ENCODE measurements at regions not wholly inside any gene's neighbourhood (a gene's known extent, or its start where the extent isn't known, plus 50 kb on each side); places are given as distances from the start of the nearest gene placed in this dataset.
"Not testable (repeated sequence)": the region's sequence is repeated elsewhere in the genome, so short reads cannot be mapped to it uniquely, and the experiment has no call there.

DNA sequence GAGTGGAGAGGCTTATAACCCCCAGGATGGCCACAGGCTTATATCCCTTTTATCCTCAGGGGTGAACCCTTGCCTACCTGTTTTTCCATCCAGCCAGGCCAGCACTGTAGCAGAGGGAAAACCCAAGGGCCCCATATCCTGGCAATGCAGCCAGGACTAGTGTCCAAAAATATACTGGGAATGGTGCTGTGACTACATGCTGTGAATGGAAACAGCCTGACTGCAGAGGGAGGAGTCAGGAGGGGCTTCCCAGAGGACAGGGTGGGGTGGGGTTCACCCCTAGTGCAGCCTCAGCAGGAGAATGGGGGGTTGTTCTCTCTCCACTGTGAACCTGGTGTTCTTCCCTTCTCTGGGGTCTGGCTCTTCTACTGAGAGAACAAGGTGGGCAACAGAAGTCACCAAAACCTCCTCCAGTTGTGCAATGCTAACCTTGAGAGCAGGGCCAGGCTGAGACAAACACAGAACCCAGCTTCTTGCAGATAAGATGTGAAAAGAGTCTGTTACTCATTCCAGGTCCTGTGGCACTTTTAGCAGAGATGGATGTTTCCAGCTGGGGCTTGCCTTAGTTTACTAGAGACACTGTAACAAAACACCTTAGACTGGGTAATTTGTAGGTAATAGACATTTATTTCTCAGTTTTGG, 198.2 kb upstream of the PLGLB2 start:
- not testable (repeated sequence) for H3K4me3 Mint-ChIP-seq, H3K9me3 Mint-ChIP-seq, H3K27me3 Mint-ChIP-seq, H3K27ac Mint-ChIP-seq, DNase-seq
- peak; percentile 16 for ATAC-seq
- peaks cover 12% of the 10 kb centered on the region for H3K4me1 Mint-ChIP-seq

DNA sequence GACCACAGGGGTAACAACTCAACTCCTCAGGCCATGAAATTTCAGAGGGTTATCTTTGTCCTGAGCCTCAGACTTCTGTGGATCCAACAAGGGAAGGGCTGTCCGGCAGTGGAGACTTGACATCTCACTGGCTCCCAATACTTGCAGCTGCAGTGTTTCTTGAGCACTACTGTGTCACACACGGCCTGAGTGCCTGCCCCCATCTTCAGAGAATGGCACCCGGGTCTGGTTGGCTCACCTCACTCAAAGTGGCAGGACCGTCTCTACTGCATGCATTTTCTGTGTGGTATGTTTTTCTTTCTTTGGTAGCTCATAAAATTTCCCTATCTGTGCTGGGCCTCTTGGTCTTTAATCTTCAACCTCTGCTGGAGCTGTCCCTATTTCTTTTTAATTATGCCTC, 193.2 kb upstream of the PLGLB2 start:
- H3K27ac Mint-ChIP-seq, DNase-seq, H3K9me3 Mint-ChIP-seq, H3K4me3 Mint-ChIP-seq, H3K27me3 Mint-ChIP-seq: not testable (repeated sequence)
- peaks cover 12% of the 10 kb centered on the region for H3K4me1 Mint-ChIP-seq
- peak; percentile 83 for ATAC-seq

DNA sequence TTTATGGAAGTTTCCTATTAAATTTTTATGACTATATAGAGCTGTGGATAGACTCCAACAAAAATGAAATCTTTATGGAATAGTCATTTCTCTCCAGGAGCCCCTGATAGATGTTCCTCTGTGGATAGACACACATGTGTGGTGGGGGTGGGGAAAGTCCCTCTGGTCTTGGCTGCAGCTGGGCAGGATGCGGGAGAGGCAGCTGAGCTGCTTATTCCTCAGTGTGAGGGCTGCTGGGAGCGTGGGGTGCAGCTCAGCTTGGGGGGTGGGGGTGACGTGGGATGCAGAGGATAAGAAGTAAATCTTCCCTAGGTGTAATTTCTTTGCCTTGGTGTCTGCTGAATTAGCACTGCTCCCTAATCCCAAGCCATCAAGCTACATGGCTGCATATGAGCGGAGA, 192.8 kb upstream of the PLGLB2 start:
- peak overlapping the region in 1 of 2 donors; percentile 46 for H3K4me3 Mint-ChIP-seq
- H3K9me3 Mint-ChIP-seq, H3K27ac Mint-ChIP-seq, H3K27me3 Mint-ChIP-seq, DNase-seq: not testable (repeated sequence)
- H3K4me1 Mint-ChIP-seq, result peaks cover 12% of the 10 kb centered on the region
- ATAC-seq, result peak; percentile 59

DNA sequence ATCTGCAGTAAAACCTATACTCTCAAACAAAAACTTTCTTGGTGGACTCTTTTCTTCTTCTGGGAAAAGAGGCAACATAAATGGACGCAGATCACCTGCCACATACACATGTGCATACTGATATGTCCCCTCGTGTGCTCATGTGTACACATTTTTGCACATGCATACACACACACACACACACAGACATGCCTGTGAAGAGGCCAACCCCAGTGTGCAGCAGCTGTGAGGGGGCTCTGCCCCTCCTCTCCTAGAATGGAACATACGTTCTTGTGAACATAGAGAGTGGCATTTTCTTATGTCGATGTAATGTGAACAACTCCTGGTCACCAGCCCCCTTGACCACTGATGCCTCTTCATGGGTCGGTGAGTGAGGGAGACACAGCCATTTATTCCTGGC, 188.9 kb upstream of the PLGLB2 start:
- DNase-seq, H3K27me3 Mint-ChIP-seq, H3K4me1 Mint-ChIP-seq, H3K9me3 Mint-ChIP-seq, H3K27ac Mint-ChIP-seq, H3K4me3 Mint-ChIP-seq, ATAC-seq: not testable (repeated sequence)

DNA sequence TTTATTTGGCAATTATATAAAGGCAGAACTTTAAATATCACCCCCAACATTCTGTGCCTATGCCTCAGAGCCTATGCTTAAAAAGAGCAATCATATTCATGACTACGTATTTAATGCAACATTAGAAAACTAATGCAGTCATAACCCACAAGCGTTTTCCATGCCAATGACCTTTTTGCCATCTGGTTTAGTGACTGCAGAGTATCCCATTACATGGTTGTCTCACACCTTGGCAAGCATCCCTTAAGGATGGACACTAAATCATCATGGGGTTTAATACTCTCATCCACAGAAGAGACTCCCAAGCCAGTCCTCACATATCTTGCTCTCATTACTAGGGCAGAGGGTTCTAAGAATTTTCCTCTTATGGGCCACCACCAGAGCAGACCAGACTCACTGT, 188.2 kb upstream of the PLGLB2 start:
- DNase-seq, H3K4me1 Mint-ChIP-seq, H3K27ac Mint-ChIP-seq, ATAC-seq, H3K4me3 Mint-ChIP-seq, H3K9me3 Mint-ChIP-seq, H3K27me3 Mint-ChIP-seq: not testable (repeated sequence)

DNA sequence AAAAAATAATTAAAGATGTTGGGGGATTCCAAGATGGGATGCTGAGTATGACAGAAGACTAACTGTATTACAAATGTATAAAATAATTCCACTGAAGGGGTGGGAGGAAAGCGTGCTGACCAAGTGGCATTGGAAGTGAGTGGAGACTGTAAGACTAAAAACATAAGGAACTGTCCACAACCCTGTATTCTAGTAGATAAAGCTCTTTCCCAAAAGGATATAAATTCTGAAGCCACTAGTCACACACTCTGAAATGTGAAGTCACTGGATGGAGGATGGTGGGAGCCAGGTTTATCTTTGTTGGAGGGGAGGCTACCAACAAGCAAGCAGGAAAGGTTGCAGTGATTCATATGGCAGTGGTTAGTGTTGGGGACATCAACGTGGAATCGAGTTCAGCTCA, 182.8 kb upstream of the PLGLB2 start:
- H3K27me3 Mint-ChIP-seq, H3K27ac Mint-ChIP-seq, H3K9me3 Mint-ChIP-seq, ATAC-seq, H3K4me3 Mint-ChIP-seq, DNase-seq: not testable (repeated sequence)
- peaks cover 20% of the 10 kb centered on the region for H3K4me1 Mint-ChIP-seq

DNA sequence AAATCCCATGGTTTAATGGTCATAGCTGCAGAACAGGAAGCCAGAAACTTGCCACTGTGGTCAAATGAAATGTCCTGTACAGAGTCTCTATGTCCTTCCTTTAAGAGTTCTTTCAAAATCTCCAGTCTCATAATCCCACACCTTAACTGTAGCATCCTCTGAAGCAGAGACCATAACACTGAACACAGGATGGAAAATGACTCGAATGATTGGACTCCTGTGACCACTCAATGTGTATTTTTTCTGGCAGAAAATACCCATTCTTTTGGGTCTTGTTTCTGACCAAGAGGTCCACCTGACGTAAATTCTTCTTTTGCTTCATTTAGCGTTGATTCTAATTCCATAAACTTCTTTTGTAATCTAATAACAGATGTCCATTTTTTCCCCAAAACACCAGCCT, 181.4 kb upstream of the PLGLB2 start:
- H3K9me3 Mint-ChIP-seq, ATAC-seq, H3K27ac Mint-ChIP-seq, H3K27me3 Mint-ChIP-seq, H3K4me3 Mint-ChIP-seq, DNase-seq: not testable (repeated sequence)
- peaks cover 27% of the 10 kb centered on the region for H3K4me1 Mint-ChIP-seq

DNA sequence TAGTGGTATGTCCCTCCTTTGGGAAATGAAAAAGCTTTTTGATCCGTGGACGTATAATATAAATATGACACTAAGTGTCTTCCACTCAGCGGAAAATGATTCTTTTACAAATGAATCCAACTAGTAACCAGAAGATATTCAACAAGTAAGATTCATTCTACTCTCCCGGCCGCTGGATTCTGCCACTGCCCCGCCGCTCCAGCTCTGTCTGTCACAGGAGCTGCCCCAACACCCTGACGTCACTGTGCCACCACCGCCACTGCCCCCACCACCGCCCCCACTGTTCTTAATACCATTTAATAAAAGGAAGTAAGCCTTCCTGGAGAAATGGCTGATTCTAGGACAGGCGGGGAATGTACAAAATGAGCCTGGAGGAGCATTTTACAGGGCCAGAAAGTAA, 180.8 kb upstream of the PLGLB2 start:
- peaks cover 27% of the 10 kb centered on the region for H3K4me1 Mint-ChIP-seq
- not testable (repeated sequence) for H3K9me3 Mint-ChIP-seq, H3K4me3 Mint-ChIP-seq, ATAC-seq, H3K27ac Mint-ChIP-seq, DNase-seq, H3K27me3 Mint-ChIP-seq

DNA sequence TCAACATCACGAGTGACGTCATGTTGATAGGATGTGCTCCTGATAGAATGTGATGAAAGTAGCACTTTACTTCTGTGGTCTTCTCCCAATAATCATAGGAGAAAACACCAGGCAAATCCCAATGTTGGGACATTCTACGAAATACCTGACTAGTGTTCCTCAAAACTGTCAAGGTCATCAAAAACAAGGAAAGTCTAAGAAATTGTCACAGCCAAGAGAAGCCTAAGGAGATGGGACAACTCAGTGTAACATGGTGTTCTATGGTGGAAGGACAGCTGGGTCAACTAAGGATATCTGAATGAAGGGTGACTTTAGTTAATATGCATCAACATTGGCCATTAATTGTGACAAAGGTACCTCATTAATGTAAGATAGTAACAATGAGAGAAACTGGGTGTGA, 180.0 kb upstream of the PLGLB2 start:
- H3K4me3 Mint-ChIP-seq, DNase-seq, H3K27ac Mint-ChIP-seq, H3K27me3 Mint-ChIP-seq, ATAC-seq, H3K9me3 Mint-ChIP-seq: not testable (repeated sequence)
- H3K4me1 Mint-ChIP-seq, result peaks cover 27% of the 10 kb centered on the region

DNA sequence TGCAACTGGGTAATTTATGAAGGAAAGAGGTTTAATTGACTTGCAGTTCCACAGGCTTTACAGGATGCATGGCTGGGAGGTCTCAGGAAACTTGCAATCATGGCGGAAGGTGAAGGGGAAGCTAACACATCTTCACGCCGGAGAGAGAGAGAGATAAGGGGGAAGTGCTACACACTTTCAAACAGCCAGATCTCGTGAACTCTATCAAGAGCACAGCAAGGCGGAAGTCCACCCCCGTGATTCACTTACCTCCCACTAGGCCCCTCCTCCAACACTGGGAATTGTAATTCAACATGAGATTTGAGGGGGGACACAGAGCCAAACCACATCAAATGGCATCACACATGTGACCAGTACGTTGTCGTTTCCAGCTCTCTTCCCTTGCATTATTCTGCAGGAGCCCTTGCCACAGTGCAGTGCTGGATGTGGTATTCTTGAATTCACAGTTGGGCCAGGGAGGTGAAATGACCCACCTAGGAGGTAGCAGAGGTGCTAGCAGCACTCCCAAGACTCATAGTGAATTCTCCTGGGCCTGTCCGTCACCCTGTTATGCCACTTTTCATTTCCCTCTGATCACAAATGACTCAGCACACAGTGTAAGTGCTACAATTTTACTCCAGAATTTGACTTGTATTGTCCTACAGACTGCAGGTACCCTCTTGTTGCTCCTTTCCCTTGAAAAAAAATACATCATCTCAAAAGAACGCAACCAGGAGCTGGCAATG, 179.2 kb upstream of the PLGLB2 start:
- peak; percentile 52 for ATAC-seq
- not testable (repeated sequence) for H3K27me3 Mint-ChIP-seq, H3K9me3 Mint-ChIP-seq, DNase-seq, H3K4me3 Mint-ChIP-seq, H3K27ac Mint-ChIP-seq
- H3K4me1 Mint-ChIP-seq, result peaks cover 27% of the 10 kb centered on the region

DNA sequence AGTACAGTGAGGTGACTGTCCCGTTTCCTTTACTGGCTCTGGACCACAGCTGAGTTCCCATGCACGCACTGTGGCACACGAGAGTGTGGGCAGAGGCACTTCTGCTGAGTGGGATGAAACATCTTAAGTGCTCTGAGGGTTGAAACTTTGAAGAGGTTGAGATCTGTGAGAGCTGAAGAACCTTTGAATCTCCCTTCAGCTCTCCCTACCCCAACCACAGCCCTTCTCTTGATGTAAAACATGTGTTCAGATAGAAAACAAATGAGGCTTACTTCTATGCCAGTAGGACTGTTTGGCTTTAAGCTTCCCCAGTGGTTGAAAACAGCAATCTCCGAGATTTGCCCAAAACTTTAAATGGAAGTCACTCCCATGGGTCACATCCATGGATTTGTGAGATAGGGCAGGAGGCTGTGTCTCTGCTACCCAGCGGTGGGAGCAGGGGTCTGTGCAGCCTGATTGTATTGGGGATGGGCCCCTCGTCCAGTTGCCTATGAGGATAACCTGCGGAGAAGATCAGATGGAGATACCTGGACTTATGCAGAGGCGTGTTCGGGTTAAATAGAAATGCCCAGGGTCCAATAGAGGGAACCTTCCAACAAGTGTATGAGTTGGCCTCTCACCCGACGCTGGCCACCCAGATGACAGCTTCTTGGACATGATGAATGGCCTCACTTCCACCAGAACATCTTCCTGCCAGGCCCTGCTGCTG, 178.0 kb upstream of the PLGLB2 start:
- H3K4me3 Mint-ChIP-seq, result peak overlapping the region; percentile 19 to 69
- peak; percentile 67 for ATAC-seq

DNA sequence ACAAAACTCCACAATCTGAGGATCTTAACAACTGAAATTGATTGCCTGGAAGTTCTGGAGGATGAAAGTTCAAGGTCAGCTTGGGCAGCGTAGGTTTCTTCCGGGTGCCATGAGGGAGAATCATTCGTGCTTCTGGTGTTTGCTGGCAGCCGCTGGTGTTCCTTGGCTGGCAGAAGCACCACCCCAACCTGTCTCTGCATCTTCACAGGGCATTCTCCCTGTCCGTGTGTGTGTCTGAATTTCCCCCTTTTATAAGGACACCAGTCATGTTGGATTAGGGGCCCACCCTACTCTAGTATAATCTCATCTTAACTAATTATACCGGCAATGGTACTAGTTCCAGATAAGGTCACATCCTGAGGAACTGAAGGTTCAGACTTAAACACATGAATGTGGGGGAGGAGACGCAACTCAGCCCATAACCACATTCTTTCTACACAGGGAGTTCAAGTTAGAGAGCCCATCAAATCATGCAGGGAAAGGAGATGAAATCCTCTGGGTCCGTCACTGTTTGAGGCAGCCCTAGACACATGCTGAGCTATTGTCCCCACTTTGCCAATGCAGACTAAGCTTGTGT, 175.9 kb upstream of the PLGLB2 start:
- not testable (repeated sequence) for DNase-seq, H3K27me3 Mint-ChIP-seq, H3K27ac Mint-ChIP-seq, H3K4me3 Mint-ChIP-seq, H3K9me3 Mint-ChIP-seq
- peak; percentile 55 for ATAC-seq
- H3K4me1 Mint-ChIP-seq, result peaks cover 48% of the 10 kb centered on the region

More for the DNA sequence above, 178.0 kb upstream of the PLGLB2 start:
- not testable (repeated sequence) for H3K9me3 Mint-ChIP-seq, DNase-seq, H3K27me3 Mint-ChIP-seq
- peaks cover 28% of the 10 kb centered on the region for H3K4me1 Mint-ChIP-seq
- H3K27ac Mint-ChIP-seq, result peak overlapping the region in 1 of 2 donors; percentile 72

DNA sequence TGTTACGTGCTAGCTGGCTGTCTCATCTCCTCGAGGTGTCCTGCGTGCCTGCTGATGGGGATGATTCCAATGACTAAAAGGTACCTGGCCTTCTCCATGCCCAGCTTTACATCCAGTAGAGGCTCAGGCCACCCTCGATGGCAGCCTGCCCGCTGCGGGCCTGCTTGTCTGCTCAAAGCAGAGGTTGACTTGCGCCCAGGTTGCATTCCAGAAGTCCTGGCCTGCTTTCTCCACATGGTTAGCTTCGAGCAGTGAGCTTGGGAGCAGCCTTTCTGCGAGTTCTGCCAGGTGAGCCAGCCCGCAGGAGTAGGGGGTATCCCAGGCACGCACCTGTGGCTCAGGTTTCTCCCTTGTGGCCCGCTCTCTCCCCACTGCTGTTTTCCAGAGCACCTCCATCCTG, 175.0 kb upstream of the PLGLB2 start:
- not testable (repeated sequence) for H3K27ac Mint-ChIP-seq, H3K27me3 Mint-ChIP-seq, ATAC-seq, DNase-seq, H3K4me3 Mint-ChIP-seq, H3K9me3 Mint-ChIP-seq
- H3K4me1 Mint-ChIP-seq, result peaks cover 48% of the 10 kb centered on the region

DNA sequence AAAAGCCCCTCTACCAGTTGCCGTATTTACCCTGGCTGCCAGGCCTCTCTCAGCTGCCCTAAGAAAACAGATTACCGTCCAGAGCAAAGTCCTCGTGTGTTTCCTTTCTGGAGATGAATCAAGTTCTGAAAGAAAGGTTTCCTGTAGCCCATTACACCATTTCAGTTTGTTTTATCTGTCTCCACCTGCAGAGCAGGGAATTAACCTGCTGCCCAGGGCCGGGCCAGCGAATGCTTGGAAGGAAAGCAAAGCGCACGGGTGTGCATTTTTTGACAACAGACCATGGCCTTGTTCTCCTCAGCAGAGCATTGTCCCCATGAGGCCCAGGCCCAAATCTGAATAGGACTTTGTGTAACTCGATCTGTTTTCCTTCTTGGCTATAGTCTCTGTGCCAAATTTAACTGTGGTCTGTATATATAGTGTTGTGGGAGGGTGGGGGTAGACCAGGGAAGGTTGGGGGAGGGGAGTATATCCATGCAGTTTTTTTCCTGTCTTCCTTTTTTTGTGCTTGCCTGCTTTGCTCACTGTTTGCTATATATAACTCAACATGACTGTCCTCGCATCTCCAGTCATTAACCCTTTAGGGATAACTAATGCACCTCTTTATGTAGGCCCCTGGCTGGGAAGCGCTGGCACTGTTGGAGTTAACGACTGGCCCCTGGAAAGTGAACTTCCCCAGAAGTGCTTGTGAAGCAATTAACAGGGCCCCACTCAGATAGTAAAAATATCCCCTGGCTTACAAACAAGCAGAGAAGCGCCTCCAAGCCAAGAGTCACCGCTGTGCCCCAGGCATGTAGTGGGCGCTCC, 174.3 kb upstream of the PLGLB2 start:
- ATAC-seq, H3K4me3 Mint-ChIP-seq, H3K27me3 Mint-ChIP-seq, H3K27ac Mint-ChIP-seq, DNase-seq, H3K9me3 Mint-ChIP-seq: not testable (repeated sequence)
- peaks cover 43% of the 10 kb centered on the region for H3K4me1 Mint-ChIP-seq
